BLaER1 (cell line): ENCODE measurements at regions not wholly inside any gene's neighbourhood (a gene's known extent, or its start where the extent isn't known, plus 50 kb on each side); places are given as distances from the start of the nearest gene placed in this dataset.

Experiments
- H3K27ac ChIP-seq: shearing (Covaris generic); formaldehyde crosslinking; 2 replicates; pipeline ENCODE4 v1.8.1; 2022
- H3K27me3 ChIP-seq: shearing (Covaris generic); formaldehyde crosslinking; 2 replicates; pipeline ENCODE4 v1.8.1; 2022
- H3K36me3 ChIP-seq: shearing (Covaris generic); formaldehyde crosslinking; 2 replicates; pipeline ENCODE4 v1.8.1; 2022
- H3K4me1 ChIP-seq: shearing (Covaris generic); formaldehyde crosslinking; 2 replicates; pipeline ENCODE4 v1.8.1; 2022
- H3K4me2 ChIP-seq: shearing (Covaris generic); formaldehyde crosslinking; 2 replicates; pipeline ENCODE4 v1.8.1; 2022
- H3K4me3 ChIP-seq: shearing (Covaris generic); formaldehyde crosslinking; 2 replicates; pipeline ENCODE4 v1.8.1; 2022
- H3K9ac ChIP-seq: shearing (Covaris generic); formaldehyde crosslinking; 2 replicates; pipeline ENCODE4 v1.8.1; 2022
- H3K9me3 ChIP-seq: shearing (Covaris generic); formaldehyde crosslinking; 2 replicates; pipeline ENCODE4 v1.8.1; 2022
- H4K20me1 ChIP-seq: shearing (Covaris generic); formaldehyde crosslinking; 2 replicates; pipeline ENCODE4 v1.8.1; 2022
- Cebpa-rat ChIP-seq: shearing (Covaris generic); IDR thresholded peaks from 2 replicates; pipeline ENCODE4 v1.8.1; 2022

DNA sequence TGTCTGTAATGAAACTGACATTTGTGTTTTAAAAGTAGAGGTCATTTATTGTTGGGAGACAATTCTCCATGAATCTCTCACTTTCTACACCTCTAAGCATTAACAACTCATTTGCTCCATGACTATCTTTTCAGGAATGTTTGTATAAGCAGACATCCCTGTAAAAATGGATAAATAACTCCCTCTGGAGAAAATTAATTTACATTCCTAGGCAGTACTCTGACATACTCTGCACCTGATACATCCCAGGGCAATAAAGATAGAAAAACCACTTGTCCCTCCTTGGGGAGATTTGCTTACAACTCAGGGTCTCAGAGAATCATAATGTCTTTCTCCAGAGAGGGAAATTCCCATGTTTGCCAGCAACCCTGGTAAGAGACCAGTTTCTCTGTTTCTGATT, 1037.7 kb upstream of the SLC39A10 start:
- H3K4me1 ChIP-seq = no peaks in the 10 kb centered on the region
- TF ChIP-seq Cebpa-rat = no peak
- no peaks in the 10 kb centered on the region for H4K20me1 ChIP-seq
- H3K9ac ChIP-seq = no peak overlapping the region
- no peaks in the 10 kb centered on the region for H3K9me3 ChIP-seq
- no peak overlapping the region for H3K4me3 ChIP-seq
- no peak overlapping the region for H3K27ac ChIP-seq
- H3K27me3 ChIP-seq = no peaks in the 10 kb centered on the region
- no peak overlapping the region for H3K4me2 ChIP-seq
- H3K36me3 ChIP-seq = no peaks in the 10 kb centered on the region

DNA sequence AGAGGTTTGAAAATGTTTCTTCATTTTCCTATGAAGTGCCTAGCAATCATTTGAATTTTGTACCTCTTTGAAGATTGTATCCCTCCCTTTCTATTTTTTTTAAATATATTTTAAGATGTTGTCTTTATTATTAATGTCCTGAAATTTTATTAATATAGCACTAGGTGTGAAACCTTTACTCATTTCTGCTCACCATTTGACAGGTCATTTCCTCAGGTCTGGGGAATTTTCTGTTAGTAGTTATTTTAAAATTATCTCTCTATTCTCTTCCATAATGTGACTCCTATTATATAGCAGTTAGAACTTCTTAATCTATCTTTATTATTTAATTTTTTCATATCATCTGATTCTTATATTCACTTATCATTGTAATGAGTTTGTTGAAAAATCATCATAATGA, 1038.6 kb upstream of the SLC39A10 start:
- Histone ChIP-seq H3K9ac (no peak overlapping the region), H3K9me3 (no peaks in the 10 kb centered on the region), H3K4me3 (no peak overlapping the region), H4K20me1 (no peaks in the 10 kb centered on the region), H3K36me3 (no peaks in the 10 kb centered on the region), H3K27me3 (no peaks in the 10 kb centered on the region), H3K27ac (no peak overlapping the region), H3K4me2 (no peak overlapping the region), H3K4me1 (no peaks in the 10 kb centered on the region)
- TF ChIP-seq Cebpa-rat = no peak

DNA sequence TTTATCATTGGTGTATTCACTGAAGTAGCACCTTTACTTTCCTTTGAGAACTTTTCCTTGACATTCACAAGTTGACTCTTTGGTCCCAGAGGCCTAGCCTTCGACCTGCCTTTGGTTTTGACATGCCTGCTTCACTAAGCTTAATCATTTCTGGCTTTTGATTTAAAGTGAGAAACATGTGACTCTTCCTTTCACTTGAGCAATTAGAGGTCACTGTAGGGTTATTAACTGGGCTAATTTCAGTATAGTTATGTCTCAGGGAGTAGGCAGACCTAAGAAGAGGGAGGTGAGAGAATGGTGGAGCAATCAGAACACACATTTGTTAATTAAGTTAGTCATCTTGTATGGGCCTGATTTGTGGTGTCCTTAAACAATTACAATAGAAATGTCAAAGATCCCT, 1040.7 kb upstream of the SLC39A10 start:
- Histone ChIP-seq H3K4me1 (no peaks in the 10 kb centered on the region), H3K4me3 (no peak overlapping the region), H3K4me2 (no peak overlapping the region), H3K9me3 (peaks cover 9% of the 10 kb centered on the region), H3K27me3 (no peaks in the 10 kb centered on the region), H3K36me3 (no peaks in the 10 kb centered on the region), H3K9ac (no peak overlapping the region), H4K20me1 (no peaks in the 10 kb centered on the region), H3K27ac (no peak overlapping the region)
- no peak for TF ChIP-seq Cebpa-rat

DNA sequence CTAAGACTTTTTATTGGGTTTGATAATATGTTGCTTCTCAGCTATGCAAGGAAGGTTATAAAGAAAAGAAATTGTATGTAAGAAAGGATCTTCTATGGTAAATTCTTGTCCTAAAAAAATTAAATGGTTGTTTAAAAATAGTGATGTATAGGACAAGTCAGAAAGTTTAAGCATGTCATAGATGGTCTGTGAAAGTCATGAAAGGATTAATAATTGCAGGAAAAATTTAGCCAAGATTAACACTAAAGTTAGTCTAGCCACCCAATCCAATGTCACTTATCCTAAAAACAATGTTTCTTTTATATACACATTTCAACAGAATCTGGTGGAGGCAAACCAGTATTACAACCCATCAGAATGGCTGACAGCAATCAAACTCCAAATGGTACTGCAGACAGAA, 1046.7 kb upstream of the SLC39A10 start:
- no peak overlapping the region for H3K4me2 ChIP-seq
- no peaks in the 10 kb centered on the region for H4K20me1 ChIP-seq
- TF ChIP-seq Cebpa-rat = no peak
- H3K27me3 ChIP-seq = no peaks in the 10 kb centered on the region
- no peaks in the 10 kb centered on the region for H3K4me1 ChIP-seq
- no peak overlapping the region for H3K27ac ChIP-seq
- no peak overlapping the region for H3K9ac ChIP-seq
- no peak overlapping the region for H3K4me3 ChIP-seq
- H3K9me3 ChIP-seq = peaks cover 32% of the 10 kb centered on the region
- H3K36me3 ChIP-seq = no peaks in the 10 kb centered on the region

DNA sequence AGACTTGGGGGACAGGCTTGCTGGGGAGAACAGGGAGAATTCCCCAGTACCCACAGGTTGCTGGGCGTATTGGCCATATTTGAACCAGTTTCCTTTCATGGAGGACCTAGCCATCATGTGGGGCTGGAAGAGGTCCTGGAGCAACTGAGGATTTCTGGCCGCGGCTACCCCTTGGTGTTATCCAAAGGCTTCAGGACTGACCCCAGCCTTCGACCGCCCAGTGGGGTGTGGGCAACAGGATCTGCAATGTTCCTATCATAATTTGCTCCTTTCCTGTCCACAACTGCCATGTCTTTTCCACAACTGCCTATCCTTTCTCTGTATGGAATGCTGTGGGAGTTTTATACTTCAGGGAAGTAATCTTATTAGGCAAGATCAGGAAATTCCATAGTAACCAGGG, 1053.6 kb upstream of the SLC39A10 start:
- no peak overlapping the region for H3K9ac ChIP-seq
- H3K4me2 ChIP-seq = no peak overlapping the region
- H3K27me3 ChIP-seq = no peaks in the 10 kb centered on the region
- peaks cover 19% of the 10 kb centered on the region for H3K9me3 ChIP-seq
- H4K20me1 ChIP-seq = no peaks in the 10 kb centered on the region
- H3K36me3 ChIP-seq = no peaks in the 10 kb centered on the region
- H3K4me3 ChIP-seq = no peak overlapping the region
- no peak for TF ChIP-seq Cebpa-rat
- H3K27ac ChIP-seq = no peak overlapping the region
- H3K4me1 ChIP-seq = no peaks in the 10 kb centered on the region

DNA sequence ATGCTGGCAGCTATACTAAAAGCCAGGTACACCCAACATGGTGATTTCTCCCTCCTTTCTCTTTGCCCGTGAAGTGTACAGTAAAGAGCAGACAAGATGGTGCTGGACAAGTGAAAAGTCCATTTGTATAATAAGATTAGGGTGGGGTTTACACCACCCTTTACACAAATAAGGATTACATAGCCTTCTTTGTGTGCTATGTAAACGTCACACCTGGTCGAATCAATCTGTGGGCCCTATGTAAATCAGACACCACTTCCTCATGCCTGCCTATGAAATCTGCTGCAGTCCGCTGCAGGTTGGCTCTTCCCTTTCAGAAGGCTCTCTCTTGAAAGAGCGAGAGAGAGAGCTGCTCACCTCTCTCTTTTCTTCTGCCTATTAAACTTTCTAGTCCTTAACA, 1054.3 kb upstream of the SLC39A10 start:
- no peak overlapping the region for H3K4me3 ChIP-seq
- H3K27ac ChIP-seq = no peak overlapping the region
- H3K4me2 ChIP-seq = no peak overlapping the region
- no peak overlapping the region for H3K9ac ChIP-seq
- peaks cover 19% of the 10 kb centered on the region for H3K9me3 ChIP-seq
- H3K4me1 ChIP-seq = no peaks in the 10 kb centered on the region
- TF ChIP-seq Cebpa-rat = no peak
- no peaks in the 10 kb centered on the region for H3K36me3 ChIP-seq
- H4K20me1 ChIP-seq = no peaks in the 10 kb centered on the region
- H3K27me3 ChIP-seq = no peaks in the 10 kb centered on the region

DNA sequence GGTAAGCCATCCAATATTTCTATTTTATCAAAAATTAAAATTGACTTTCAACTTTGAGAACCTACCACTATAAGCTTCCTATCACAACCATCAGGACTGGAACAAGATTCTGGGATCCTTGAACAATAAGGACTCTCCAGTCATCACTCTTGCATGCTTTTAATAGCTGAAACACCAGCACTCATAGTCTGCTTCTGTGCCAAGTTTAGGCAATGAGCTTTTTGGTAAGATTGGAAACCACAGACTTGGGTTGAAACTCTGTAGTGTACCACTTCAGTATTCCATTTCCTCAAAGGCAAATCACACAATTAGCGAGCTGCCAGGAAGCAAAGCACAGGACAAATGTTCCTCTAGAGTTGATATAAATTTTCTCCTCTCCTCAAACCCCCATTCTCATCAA, 1065.8 kb upstream of the SLC39A10 start:
- Histone ChIP-seq H3K27me3 (no peaks in the 10 kb centered on the region), H4K20me1 (no peaks in the 10 kb centered on the region), H3K4me2 (no peak overlapping the region), H3K4me1 (no peaks in the 10 kb centered on the region), H3K9me3 (no peaks in the 10 kb centered on the region), H3K4me3 (no peak overlapping the region), H3K27ac (no peak overlapping the region), H3K9ac (no peak overlapping the region), H3K36me3 (no peaks in the 10 kb centered on the region)
- no peak for TF ChIP-seq Cebpa-rat

DNA sequence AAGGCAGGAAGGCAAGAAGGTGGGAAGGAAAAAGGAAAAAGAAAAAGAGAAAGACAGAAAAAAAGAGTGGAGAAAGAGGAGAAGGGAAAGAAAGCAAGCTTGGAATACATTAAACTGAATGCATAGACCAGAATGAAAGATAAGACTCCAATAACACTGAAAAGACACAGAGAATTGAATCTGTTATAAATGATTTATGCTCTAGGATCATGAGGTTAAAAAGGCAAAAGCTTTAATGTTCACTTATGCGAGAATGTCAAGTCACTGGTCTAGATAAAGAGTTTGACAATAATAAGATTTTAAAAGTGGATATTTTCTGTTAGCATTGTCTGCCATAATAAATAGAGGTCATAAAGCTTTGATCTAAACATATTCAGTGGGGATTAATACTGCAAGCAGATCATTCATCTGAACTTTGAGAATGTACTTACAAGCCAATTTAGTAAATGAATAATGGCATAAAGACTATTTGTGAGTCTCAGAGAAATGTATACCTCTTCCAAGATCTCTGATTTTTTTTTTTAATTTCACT, 1069.2 kb upstream of the SLC39A10 start:
- Histone ChIP-seq H3K4me2 (no peak overlapping the region), H3K27ac (no peak overlapping the region), H3K4me3 (no peak overlapping the region), H3K9me3 (no peaks in the 10 kb centered on the region), H3K4me1 (no peaks in the 10 kb centered on the region), H3K27me3 (no peaks in the 10 kb centered on the region), H3K9ac (no peak overlapping the region), H4K20me1 (no peaks in the 10 kb centered on the region), H3K36me3 (no peaks in the 10 kb centered on the region)
- TF ChIP-seq Cebpa-rat = no peak

DNA sequence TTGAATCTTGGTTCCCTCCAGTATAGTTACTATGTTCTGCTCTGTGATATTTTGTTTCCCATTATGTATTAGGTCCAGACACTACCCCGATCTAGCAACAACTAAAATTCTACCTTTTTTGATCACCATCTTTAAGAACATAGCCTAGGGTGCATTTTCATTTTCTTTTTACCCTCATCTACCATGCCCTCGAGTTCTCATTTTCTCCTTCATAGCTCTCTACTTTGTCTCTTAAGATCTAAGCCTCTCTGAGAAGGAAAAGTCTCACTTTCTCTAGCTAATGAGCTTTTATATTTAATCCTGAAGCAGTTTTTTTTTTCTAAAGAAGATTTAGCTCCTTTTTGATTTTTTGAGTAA, 1089.4 kb upstream of the SLC39A10 start:
- Histone ChIP-seq H3K4me1 (no peaks in the 10 kb centered on the region), H3K36me3 (no peaks in the 10 kb centered on the region), H4K20me1 (no peaks in the 10 kb centered on the region), H3K9ac (no peak overlapping the region), H3K27me3 (no peaks in the 10 kb centered on the region), H3K4me3 (no peak overlapping the region), H3K4me2 (no peak overlapping the region), H3K27ac (no peak overlapping the region), H3K9me3 (no peaks in the 10 kb centered on the region)
- no peak for TF ChIP-seq Cebpa-rat

DNA sequence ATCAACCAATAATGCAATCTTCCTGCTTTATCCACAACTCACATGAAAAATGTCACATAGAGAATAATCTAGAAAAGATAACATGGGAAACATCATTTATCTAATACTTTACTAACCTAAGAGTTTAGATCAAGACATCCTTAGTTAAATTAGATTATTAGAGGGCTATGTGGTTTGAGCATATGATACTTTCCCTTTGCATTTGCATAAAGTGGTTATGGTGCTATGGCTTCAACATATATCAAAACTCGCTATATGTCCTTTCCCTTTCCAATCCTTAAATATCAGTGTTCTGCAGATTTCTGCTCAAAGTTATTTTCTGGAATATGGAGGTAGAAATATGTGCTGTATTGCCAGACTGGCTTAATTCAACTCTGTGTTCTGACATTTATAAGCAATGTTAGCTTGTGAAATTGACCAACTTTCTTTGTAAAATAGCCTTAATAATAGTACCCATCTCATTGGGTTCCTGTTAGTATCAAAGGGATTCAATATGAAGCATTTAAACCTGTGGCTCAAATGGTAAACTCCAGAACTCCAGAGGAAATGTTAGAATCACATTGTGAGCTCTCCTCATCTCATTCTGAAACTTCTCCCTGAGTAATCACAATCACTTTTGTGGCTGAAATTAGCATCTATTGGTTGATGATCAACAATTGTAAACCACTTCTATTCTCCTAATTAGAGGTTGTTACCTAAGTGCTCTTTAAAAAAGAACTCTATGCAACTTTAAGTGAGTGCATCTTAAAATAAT, 1089.9 kb upstream of the SLC39A10 start:
- Histone ChIP-seq H3K27ac (no peak overlapping the region), H3K4me3 (no peak overlapping the region), H3K4me2 (no peak overlapping the region), H3K4me1 (no peaks in the 10 kb centered on the region), H3K27me3 (no peaks in the 10 kb centered on the region), H3K9ac (no peak overlapping the region), H3K9me3 (no peaks in the 10 kb centered on the region), H3K36me3 (no peaks in the 10 kb centered on the region), H4K20me1 (no peaks in the 10 kb centered on the region)
- TF ChIP-seq Cebpa-rat = no peak

DNA sequence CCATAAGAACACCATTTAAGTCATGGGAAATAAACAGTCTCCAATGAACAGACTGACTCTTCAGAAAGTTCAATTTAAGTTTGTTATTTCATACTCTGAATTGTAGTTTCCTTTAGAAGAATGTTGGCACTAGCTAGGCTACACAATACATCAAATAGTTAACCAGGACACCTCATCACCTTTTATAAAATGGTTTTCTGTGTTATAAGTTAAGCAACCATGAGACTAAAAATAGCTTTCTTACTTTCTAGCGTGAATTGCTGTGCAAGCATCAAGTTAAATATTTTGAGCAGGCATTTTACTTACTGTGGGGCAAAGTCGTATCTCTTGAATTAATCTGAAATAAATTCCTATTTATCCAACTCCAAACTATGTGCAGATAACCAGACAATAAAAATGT, 1092.6 kb upstream of the SLC39A10 start:
- no peak overlapping the region for H3K4me3 ChIP-seq
- no peaks in the 10 kb centered on the region for H4K20me1 ChIP-seq
- no peaks in the 10 kb centered on the region for H3K27me3 ChIP-seq
- H3K9me3 ChIP-seq = 0 out of 2 replicates have a peak, but pooled peaks cover 11% of the 10 kb centered on the region
- H3K9ac ChIP-seq = no peak overlapping the region
- H3K27ac ChIP-seq = no peak overlapping the region
- H3K4me1 ChIP-seq = no peaks in the 10 kb centered on the region
- H3K36me3 ChIP-seq = no peaks in the 10 kb centered on the region
- H3K4me2 ChIP-seq = no peak overlapping the region
- no peak for TF ChIP-seq Cebpa-rat
